GM12864 (cell line): ENCODE measurements at regions not wholly inside any gene's neighbourhood (a gene's known extent, or its start where the extent isn't known, plus 50 kb on each side); places are given as distances from the start of the nearest gene placed in this dataset.
"Not testable (repeated sequence)": the region's sequence is repeated elsewhere in the genome, so short reads cannot be mapped to it uniquely, and the experiment has no call there.

Experiments
- DNase-seq: peaks from one replicate; pipeline ENCODE4 v3.0.0-alpha.2; 2011; ENCODE audit warnings: low read depth
- H3K4me3 ChIP-seq: 2 replicates; pipeline ENCODE4 v1.5.1; 2011; ENCODE audit warnings: mild to moderate bottlenecking, low read depth, low read length, control low read depth
- TF ChIP-seq, protein P1 (sequence below): IDR thresholded peaks from 2 replicates; pipeline ENCODE4 v1.5.1; 2011; ENCODE audit warnings: low read depth, mild to moderate bottlenecking, moderate library complexity, low read length, control low read depth, inconsistent platforms; ENCODE audit errors: missing control alignments

DNA sequence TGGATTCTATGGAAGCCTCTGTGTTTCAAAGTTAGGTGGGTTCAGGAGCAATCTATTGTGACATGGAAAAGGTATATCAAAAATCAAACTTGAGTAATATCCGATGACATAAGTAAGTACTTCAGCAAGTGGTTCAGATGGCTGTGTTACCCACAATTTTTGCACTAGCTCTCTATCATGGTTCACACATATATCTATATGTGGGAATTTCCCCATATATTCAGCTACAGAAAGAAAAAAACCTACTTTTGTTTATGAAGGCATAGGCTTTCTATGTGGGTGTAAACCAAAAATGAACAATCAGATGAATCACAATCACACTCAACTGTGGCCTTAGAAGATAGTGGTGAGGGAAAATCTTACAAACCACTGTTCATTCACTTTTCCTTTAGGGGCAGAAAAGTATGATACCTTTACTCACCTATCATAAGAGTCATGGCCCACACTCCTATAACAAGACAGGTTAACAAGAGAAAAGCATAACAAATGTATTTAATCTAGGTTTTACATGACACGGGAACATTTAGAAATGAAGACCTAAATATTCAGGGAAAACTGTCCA is 449.6 kb upstream of the HTR1E start:
- TF ChIP-seq, protein P1, sequence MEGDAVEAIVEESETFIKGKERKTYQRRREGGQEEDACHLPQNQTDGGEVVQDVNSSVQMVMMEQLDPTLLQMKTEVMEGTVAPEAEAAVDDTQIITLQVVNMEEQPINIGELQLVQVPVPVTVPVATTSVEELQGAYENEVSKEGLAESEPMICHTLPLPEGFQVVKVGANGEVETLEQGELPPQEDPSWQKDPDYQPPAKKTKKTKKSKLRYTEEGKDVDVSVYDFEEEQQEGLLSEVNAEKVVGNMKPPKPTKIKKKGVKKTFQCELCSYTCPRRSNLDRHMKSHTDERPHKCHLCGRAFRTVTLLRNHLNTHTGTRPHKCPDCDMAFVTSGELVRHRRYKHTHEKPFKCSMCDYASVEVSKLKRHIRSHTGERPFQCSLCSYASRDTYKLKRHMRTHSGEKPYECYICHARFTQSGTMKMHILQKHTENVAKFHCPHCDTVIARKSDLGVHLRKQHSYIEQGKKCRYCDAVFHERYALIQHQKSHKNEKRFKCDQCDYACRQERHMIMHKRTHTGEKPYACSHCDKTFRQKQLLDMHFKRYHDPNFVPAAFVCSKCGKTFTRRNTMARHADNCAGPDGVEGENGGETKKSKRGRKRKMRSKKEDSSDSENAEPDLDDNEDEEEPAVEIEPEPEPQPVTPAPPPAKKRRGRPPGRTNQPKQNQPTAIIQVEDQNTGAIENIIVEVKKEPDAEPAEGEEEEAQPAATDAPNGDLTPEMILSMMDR: no peak
- H3K4me3 ChIP-seq: no peak overlapping the region
- DNase-seq: no peak

DNA sequence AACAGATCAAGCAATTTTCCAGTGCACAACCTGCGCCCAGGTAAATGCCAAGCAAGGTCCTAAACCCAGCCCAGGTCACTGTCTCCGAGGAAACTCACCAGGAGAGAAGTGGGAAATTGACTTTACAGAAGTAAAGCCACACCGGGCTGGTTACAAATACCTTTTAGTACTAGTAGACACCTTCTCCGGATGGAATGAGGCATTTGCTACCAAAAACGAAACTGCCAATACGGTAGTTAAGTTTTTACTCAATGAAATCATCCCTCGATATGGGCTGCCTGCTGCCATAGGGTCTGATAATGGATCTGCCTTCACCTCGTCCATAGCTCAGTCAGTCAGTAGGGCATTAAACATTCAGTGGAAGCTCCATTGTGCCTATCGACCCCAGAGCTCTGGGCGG is 459.0 kb upstream of the HTR1E start:
- not testable (repeated sequence) for H3K4me3 ChIP-seq, DNase-seq

DNA sequence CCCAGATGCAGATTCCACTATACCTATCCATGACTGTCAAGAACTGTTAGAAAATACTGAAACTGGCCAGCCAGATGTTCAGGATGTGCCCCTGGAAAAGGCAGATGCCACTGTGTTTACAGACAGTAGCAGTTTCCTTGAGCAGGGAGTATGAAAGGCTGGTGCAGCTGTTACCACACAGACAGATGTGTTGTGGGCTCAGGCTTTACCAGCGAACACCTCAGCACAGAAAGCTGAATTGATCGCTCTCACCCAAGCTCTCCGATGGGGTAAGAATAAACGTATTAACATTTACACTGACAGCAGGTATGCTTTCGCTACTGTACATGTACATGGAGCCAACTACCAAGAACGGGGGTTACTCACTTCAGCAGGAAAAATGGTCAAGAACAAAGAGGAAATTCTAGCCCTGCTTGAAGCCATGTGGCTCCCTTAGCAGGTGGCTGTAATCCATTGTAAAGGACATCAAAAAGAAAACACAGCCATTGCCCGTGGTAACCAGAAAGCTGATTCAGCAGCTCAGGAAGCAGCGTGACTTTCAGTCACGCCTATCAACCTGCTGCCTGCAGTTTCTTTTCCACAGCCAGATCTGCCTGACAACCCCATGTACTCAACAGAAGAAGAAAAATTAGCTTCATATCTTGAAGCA is 459.7 kb upstream of the HTR1E start:
- TF ChIP-seq, protein P1: no peak
- DNase-seq: no peak
- no peak overlapping the region for H3K4me3 ChIP-seq

DNA sequence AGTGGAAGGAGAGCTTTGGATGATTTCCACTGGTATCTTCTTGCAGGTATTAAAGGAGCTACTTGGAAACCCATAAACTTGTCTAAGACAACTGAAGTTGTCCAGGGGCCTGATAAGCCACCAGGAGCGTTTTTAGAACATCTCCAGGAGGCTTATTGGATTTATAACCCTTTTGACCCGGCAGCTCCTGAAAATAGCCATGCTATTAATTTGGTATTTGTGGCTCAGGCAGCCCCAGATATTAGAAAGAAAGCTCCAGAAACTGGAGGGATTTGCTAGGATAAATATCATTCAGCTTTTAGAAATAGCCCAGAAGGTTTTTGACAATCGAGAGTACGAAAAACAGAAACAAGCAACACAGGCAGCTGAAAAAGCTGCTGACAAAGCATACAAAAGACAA is 461.0 kb upstream of the HTR1E start:
- DNase-seq: no peak
- H3K4me3 ChIP-seq: no peak overlapping the region
- TF ChIP-seq, protein P1: no peak

DNA sequence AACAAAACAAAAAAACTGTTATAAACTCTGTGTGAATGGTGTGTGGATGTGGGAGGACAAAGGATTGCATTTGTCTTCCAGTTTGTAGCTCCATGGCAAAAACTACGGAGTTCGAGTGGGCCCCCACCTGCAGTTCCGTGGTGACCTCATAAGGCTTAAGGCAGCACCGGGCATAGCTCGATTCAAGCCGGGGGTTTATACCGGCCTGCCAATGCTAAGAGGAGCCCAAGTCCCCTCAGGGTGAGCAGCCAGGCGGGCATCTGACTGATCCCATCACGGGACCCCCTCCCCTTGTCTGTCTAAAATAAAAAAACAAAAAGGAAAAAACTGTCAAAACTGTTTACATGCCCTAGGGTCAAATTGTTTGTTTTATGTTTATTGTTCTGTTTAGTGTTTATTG is 463.2 kb upstream of the HTR1E start:
- no peak for DNase-seq
- TF ChIP-seq, protein P1: no peak
- H3K4me3 ChIP-seq: no peak overlapping the region

DNA sequence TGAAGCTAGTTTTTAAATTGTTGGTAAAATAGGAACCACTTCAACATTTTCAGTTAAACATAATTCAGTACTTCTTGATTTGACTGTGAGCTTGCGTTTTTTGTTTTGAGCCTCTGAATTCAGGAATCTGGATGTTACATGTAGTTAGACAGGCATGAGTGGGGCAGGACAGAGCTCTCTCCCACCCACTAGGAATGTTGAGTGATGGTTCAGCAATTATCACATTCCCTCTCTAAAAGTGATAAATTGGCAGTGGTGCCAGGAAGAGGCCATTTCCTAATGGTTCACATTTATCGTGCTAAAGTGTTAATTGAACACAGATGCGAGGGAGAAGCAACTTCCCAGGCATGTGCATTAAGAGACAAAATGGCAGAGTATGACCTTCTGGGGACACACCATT is 465.5 kb upstream of the HTR1E start:
- TF ChIP-seq, protein P1: no peak
- no peak for DNase-seq
- no peak overlapping the region for H3K4me3 ChIP-seq

DNA sequence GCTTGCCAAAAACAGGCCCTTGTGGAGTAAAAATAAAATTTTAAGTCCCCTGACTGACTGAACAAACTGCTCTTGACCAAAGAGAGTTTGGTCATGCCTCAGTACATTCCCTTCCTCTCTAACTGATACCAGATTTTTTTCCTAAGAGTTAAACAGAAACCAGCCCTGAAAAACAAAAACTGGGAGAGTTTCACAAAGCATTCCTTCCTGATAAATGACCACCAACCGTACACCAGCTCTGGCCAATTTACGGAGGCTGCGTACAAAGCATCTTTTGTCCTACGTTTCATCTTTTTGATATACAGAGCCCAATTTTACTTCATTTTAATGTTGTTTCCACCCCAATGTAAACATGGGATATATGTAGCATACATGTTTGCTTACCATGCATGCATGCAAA is 477.4 kb upstream of the HTR1E start:
- TF ChIP-seq, protein P1: no peak
- no peak overlapping the region for H3K4me3 ChIP-seq
- no peak for DNase-seq

DNA sequence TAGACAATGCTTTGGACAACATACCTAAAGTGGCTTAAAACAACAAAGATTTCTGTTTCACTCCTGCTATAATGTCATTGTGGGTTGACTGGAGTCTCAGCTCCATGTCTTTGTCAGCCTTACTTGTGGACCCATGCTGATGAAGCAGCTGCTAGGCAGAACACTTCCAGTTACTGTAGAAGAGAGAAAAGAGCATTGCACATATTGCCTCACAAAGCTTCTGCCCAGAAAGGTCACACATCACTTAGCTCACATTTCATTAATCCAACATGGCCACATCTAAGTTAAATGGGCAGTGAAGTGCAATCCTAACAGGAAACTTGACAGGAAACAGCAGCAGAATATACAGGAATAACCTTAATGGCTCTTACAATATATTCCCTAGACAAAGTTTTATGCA is 480.5 kb upstream of the HTR1E start:
- H3K4me3 ChIP-seq: no peak overlapping the region
- no peak for DNase-seq
- TF ChIP-seq, protein P1: no peak
